GM18505 (cell line): ENCODE measurements at regions not wholly inside any gene's neighbourhood (a gene's known extent, or its start where the extent isn't known, plus 50 kb on each side); places are given as distances from the start of the nearest gene placed in this dataset.

Experiments used
- ATAC-seq: cut with Tn5 transposase; IDR thresholded peaks from one replicate; pipeline ENCODE4 v1.9.1; 2021; ENCODE audit not compliant: unreplicated experiment
- POLR2A ChIP-seq: IDR thresholded peaks from 4 replicates; pipeline ENCODE4 v1.6.1; 2011; ENCODE audit warnings: borderline replicate concordance; ENCODE audit not compliant: insufficient read depth, insufficient read length; ENCODE audit errors: extremely low read depth

GRCh38 chr9:1604942-1605560 lies 410.1 kb upstream of the SMARCA2 start:
- no peak for ATAC-seq
- no peak for TF ChIP-seq POLR2A

GRCh38 chr9:1606253-1606652 lies 408.9 kb upstream of the SMARCA2 start:
- no peak for TF ChIP-seq POLR2A
- ATAC-seq = no peak

GRCh38 chr9:1612886-1613285 lies 402.3 kb upstream of the SMARCA2 start:
- TF ChIP-seq POLR2A = no peak
- no peak for ATAC-seq

GRCh38 chr9:1617419-1617818 lies 397.7 kb upstream of the SMARCA2 start:
- no peak for ATAC-seq

GRCh38 chr9:1619915-1620710 lies 395.0 kb upstream of the SMARCA2 start:
- TF ChIP-seq POLR2A = no peak
- ATAC-seq = no peak

More at GRCh38 chr9:1617419-1617818, 397.7 kb upstream of the SMARCA2 start:
- TF ChIP-seq POLR2A = no peak

GRCh38 chr9:1637401-1637800 lies 377.7 kb upstream of the SMARCA2 start:
- TF ChIP-seq POLR2A = no peak
- ATAC-seq = no peak

GRCh38 chr9:1639166-1639565 lies 376.0 kb upstream of the SMARCA2 start:
- no peak for ATAC-seq
- TF ChIP-seq POLR2A = no peak

GRCh38 chr9:1647776-1648175 lies 367.4 kb upstream of the SMARCA2 start:
- TF ChIP-seq POLR2A = no peak
- no peak for ATAC-seq

- ATAC-seq = no peak
- TF ChIP-seq POLR2A = no peak
Observed at GRCh38 chr9:1653282-1653681, 361.9 kb upstream of the SMARCA2 start.

- ATAC-seq = no peak
- no peak for TF ChIP-seq POLR2A
Observed at GRCh38 chr9:1658661-1659362, 356.3 kb upstream of the SMARCA2 start.

GRCh38 chr9:1659363-1659690 lies 355.8 kb upstream of the SMARCA2 start:
- no peak for ATAC-seq
- no peak for TF ChIP-seq POLR2A

GRCh38 chr9:1668441-1668840 lies 346.7 kb upstream of the SMARCA2 start:
- no peak for ATAC-seq
- TF ChIP-seq POLR2A = no peak

GRCh38 chr9:1673300-1673699 lies 341.8 kb upstream of the SMARCA2 start:
- no peak for TF ChIP-seq POLR2A
- no peak for ATAC-seq

GRCh38 chr9:1676771-1677170 lies 338.4 kb upstream of the SMARCA2 start:
- no peak for ATAC-seq
- no peak for TF ChIP-seq POLR2A
